ENCODE measurements at regions not wholly inside any gene's neighbourhood (a gene's known extent, or its start where the extent isn't known, plus 50 kb on each side); places are given as distances from the start of the nearest gene placed in this dataset.

DNA sequence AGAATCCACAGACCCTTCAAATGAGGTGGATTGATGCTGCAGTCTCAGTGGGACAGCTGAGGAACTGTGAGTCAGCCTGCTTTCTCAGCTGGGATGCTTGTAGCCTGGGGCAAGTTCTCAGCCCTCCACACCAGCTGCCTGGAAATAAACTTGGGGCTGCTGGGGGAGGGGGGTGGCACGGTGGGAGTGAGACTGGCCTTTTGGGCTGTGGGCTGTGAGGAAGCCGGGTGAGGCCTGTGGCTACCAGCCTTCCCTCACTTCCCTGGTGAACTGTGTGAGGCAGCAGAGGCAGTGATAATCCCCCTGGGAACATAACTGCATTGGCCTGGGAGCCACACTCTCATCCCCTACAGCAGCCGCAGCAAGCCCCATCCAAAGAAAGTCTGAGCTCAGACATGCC, 114.5 kb upstream of the GUCY1A1 start:
- H3K4me3 Mint-ChIP-seq: no peak overlapping the region

DNA sequence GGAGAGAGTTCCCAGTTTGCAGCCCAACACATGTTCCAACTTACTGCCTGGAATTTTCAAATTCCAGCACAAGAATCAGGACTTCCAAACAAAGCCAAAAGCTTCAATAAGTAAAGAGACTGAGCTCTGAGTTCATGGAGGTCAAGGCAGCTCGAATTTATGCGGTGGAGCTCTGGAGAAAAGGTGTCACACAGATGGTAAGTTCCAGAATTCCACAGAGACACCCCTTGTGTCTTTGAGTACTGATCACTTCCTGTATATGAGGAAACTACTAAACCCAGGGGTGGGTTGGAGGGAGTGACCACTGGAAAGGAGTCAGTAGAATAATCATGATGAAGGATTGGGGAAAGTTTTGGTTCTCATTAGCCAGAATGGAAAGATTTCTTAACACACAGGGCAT, 118.5 kb upstream of the GUCY1A1 start:
- no peaks in the 10 kb centered on the region for H3K4me1 Mint-ChIP-seq (ENCODE audit: low read depth)

More for the DNA sequence above, 114.5 kb upstream of the GUCY1A1 start:
- H3K9me3 Mint-ChIP-seq: no peaks in the 10 kb centered on the region
- no peak overlapping the region for H3K27ac Mint-ChIP-seq
- H3K4me1 Mint-ChIP-seq (ENCODE audit: low read depth): no peaks in the 10 kb centered on the region
- H3K36me3 Mint-ChIP-seq (ENCODE audit: low read depth): no peaks in the 10 kb centered on the region
- H3K27me3 Mint-ChIP-seq (ENCODE audit: low read depth): no peaks in the 10 kb centered on the region

GRCh38 chr4:155546451-155546850, 120.2 kb upstream of the GUCY1A1 start:
- Mint-ChIP-seq H3K9me3 (no peaks in the 10 kb centered on the region), H3K4me1 (ENCODE audit: low read depth) (no peaks in the 10 kb centered on the region), H3K36me3 (ENCODE audit: low read depth) (no peaks in the 10 kb centered on the region), H3K4me3 (no peak overlapping the region), H3K27me3 (ENCODE audit: low read depth) (no peaks in the 10 kb centered on the region), H3K27ac (no peak overlapping the region)

More for the DNA sequence above, 118.5 kb upstream of the GUCY1A1 start:
- no peaks in the 10 kb centered on the region for H3K36me3 Mint-ChIP-seq (ENCODE audit: low read depth)
- no peak overlapping the region for H3K4me3 Mint-ChIP-seq
- H3K9me3 Mint-ChIP-seq: no peaks in the 10 kb centered on the region
- H3K27ac Mint-ChIP-seq: no peak overlapping the region
- no peaks in the 10 kb centered on the region for H3K27me3 Mint-ChIP-seq (ENCODE audit: low read depth)

DNA sequence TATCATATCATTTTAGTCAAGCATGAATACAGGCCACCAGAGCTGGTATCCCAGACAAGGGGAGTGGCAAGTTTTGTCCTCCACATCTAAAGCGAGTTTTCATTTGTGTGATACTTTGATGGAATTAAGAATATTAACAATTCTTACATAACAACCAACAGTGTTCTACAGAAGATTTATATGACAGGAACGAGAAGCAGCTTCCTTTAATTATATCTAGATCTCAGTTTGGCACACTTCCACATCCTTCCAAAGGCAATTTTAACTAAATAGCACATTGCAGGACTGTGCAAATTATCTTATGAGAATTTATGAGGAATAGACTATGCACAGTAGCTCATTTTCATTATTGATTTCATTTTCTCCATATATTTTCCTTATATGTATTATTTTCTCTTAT, 121.2 kb upstream of the GUCY1A1 start:
- Mint-ChIP-seq H3K27me3 (ENCODE audit: low read depth) (no peaks in the 10 kb centered on the region), H3K27ac (no peak overlapping the region), H3K9me3 (no peaks in the 10 kb centered on the region), H3K4me3 (no peak overlapping the region), H3K36me3 (ENCODE audit: low read depth) (no peaks in the 10 kb centered on the region), H3K4me1 (ENCODE audit: low read depth) (no peaks in the 10 kb centered on the region)

DNA sequence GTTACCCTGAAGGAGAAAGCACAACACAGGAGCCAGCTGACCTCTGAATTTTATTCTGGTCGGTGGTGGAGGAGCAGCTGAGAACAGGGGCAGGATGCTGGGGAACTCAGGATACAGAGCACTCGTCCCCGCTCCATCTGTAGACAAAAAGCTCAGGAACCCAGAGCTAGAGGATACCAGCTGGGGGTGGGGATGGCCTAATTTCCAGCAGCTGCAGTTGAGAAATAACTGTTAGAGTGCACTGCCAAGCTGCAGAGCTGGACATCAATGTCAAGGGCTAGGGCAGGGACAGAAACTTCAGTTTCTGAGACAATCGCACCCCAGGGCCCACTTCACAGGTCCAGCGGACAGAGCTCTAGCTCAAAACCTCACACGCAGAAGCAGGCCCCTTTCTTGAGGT, 122.1 kb upstream of the GUCY1A1 start:
- Mint-ChIP-seq H3K4me3 (no peak overlapping the region), H3K36me3 (ENCODE audit: low read depth) (no peaks in the 10 kb centered on the region), H3K27ac (no peak overlapping the region), H3K4me1 (ENCODE audit: low read depth) (no peaks in the 10 kb centered on the region), H3K27me3 (ENCODE audit: low read depth) (no peaks in the 10 kb centered on the region), H3K9me3 (no peaks in the 10 kb centered on the region)

DNA sequence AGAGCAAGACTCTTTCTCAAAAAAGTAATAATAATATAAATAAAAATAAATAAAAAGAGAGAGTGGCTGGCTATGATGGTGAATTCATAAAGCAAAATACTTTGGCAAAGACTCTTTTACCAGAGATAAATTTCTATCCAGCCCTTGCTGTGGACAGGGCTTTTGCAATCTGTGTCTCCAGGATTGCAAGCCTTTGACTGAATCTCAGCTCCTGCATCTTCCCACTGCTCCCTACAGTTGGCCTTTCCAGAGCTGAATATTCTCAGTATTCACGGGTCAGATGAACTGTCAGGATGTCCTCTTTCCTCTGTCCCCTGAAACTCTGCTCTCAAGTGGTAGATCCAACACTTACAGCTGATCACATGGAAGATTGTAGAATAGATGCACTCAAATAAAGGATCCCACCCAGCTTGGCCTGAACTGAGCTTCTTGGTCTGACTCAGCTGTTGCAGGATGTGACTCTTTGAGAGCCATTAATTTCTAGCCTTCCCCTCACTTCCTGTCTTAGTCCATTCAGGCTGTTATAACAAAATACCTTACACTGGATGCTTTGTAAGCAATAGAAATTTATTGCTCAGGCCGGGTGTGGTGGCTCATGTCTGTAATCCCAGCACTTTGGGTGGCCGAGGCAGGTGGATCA, 123.4 kb upstream of the GUCY1A1 start:
- Mint-ChIP-seq H3K27me3 (ENCODE audit: low read depth) (no peaks in the 10 kb centered on the region), H3K4me1 (ENCODE audit: low read depth) (no peaks in the 10 kb centered on the region), H3K27ac (no peak overlapping the region), H3K9me3 (no peaks in the 10 kb centered on the region), H3K4me3 (no peak overlapping the region), H3K36me3 (ENCODE audit: low read depth) (no peaks in the 10 kb centered on the region)

GRCh38 chr4:155542415-155542814, 124.2 kb upstream of the GUCY1A1 start:
- H3K27ac Mint-ChIP-seq: no peak overlapping the region
- H3K4me3 Mint-ChIP-seq: no peak overlapping the region
- H3K4me1 Mint-ChIP-seq (ENCODE audit: low read depth): no peaks in the 10 kb centered on the region
- no peaks in the 10 kb centered on the region for H3K27me3 Mint-ChIP-seq (ENCODE audit: low read depth)
- no peaks in the 10 kb centered on the region for H3K36me3 Mint-ChIP-seq (ENCODE audit: low read depth)
- H3K9me3 Mint-ChIP-seq: no peaks in the 10 kb centered on the region

GRCh38 chr4:155541716-155542115, 124.9 kb upstream of the GUCY1A1 start:
- H3K27ac Mint-ChIP-seq: no peak overlapping the region
- H3K27me3 Mint-ChIP-seq (ENCODE audit: low read depth): no peaks in the 10 kb centered on the region

GRCh38 chr4:155540698-155541097, 126.0 kb upstream of the GUCY1A1 start:
- Mint-ChIP-seq H3K36me3 (ENCODE audit: low read depth) (no peaks in the 10 kb centered on the region), H3K27ac (no peak overlapping the region), H3K4me3 (no peak overlapping the region), H3K9me3 (no peaks in the 10 kb centered on the region), H3K4me1 (ENCODE audit: low read depth) (no peaks in the 10 kb centered on the region), H3K27me3 (ENCODE audit: low read depth) (no peaks in the 10 kb centered on the region)

More at GRCh38 chr4:155541716-155542115, 124.9 kb upstream of the GUCY1A1 start:
- Mint-ChIP-seq H3K36me3 (ENCODE audit: low read depth) (no peaks in the 10 kb centered on the region), H3K4me3 (no peak overlapping the region), H3K4me1 (ENCODE audit: low read depth) (no peaks in the 10 kb centered on the region), H3K9me3 (no peaks in the 10 kb centered on the region)

- no peaks in the 10 kb centered on the region for H3K4me1 Mint-ChIP-seq (ENCODE audit: low read depth)
- H3K27me3 Mint-ChIP-seq (ENCODE audit: low read depth): no peaks in the 10 kb centered on the region
- no peak overlapping the region for H3K27ac Mint-ChIP-seq
- no peaks in the 10 kb centered on the region for H3K36me3 Mint-ChIP-seq (ENCODE audit: low read depth)
- H3K9me3 Mint-ChIP-seq: no peaks in the 10 kb centered on the region
- no peak overlapping the region for H3K4me3 Mint-ChIP-seq
These were observed 126.9 kb upstream of the GUCY1A1 start for GRCh38 chr4:155539746-155540145.

DNA sequence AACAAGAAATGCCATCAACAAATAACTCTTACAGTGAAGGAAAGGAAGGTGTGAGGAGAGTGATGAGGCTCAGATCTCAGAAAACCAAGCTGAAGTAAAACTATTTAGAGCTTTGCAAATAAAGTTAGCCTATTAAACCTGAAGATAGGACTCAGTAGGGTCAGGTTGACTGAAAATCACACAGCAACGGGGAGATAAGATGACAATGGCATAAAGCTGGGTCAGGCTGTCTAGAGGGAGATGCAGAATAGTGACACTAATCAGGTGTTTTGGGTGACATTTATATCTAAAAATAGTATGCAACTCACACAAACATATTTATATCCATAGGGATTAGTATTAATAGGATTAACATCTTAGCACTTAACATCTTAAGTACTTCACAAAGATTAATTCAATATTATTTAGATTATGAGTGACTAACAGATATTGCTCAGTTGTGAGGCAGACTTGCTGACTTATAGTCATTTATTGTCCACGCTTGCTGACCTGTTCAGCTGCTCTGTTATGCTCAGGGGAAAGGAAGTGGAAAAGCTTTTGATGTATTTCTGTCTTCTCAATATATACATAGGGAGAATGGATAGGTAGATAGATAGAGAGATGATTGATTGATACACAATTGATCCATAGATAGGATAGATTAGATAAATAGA, 130.7 kb upstream of the GUCY1A1 start:
- H3K4me3 Mint-ChIP-seq: no peak overlapping the region
- H3K9me3 Mint-ChIP-seq: no peaks in the 10 kb centered on the region
- no peak overlapping the region for H3K27ac Mint-ChIP-seq
- no peaks in the 10 kb centered on the region for H3K4me1 Mint-ChIP-seq (ENCODE audit: low read depth)
- no peaks in the 10 kb centered on the region for H3K27me3 Mint-ChIP-seq (ENCODE audit: low read depth)
- no peaks in the 10 kb centered on the region for H3K36me3 Mint-ChIP-seq (ENCODE audit: low read depth)

DNA sequence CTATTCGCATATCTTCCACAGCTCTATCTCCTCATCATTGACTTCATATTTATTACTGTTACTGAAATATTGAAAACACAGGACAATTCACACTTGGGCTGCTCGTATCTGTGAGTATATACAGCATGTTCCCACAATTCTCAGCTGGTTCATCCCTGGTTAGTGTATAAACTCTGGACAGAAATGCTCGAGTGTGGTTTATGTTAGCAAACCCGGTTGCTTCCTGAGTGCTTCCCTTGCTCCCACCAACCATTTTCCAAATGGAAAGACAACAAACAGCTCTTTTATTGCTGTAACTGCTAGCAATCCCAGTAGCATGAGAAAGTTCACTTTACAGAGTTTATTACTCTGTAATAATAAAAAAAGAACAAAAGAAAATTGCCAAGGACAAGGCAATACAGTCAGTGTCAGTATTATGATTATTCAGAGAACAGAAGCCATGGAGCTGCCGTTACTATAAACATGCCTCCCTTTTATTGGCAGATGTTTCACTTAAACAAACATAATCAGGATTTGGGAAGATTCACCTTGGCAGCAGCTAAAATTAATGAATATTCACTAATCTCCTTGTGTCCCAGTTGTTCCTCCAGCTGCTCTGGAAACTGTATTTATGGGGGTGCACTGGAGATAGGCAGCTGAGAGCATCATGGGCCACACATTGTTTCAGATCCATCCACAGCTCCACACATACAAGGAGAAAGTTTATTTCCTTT, 134.1 kb upstream of the GUCY1A1 start:
- no peak overlapping the region for H3K4me3 Mint-ChIP-seq
- H3K4me1 Mint-ChIP-seq (ENCODE audit: low read depth): no peaks in the 10 kb centered on the region
- no peak overlapping the region for H3K27ac Mint-ChIP-seq
- no peaks in the 10 kb centered on the region for H3K27me3 Mint-ChIP-seq (ENCODE audit: low read depth)
- H3K36me3 Mint-ChIP-seq (ENCODE audit: low read depth): no peaks in the 10 kb centered on the region
- no peaks in the 10 kb centered on the region for H3K9me3 Mint-ChIP-seq

DNA sequence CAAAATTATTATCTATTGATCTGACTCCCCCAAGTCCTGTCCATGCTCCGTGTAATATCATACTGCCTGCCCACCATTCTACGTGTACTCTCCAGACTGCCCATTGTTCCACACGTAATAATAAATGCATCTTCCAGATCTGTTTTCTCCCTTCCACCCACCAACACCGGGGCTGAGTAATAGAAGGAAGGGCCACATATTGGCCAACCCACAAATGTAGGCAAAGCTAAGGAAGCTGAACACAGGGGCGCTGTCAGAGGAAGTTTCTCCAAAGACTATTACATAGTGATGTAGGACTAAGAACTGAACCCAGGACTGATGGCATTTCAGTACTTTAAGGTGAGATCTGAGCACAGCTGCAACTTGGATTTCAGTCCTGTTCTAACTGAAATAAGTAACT, 135.8 kb upstream of the GUCY1A1 start:
- H3K27ac Mint-ChIP-seq: no peak overlapping the region
- no peaks in the 10 kb centered on the region for H3K36me3 Mint-ChIP-seq (ENCODE audit: low read depth)
- H3K4me3 Mint-ChIP-seq: no peak overlapping the region
- H3K27me3 Mint-ChIP-seq (ENCODE audit: low read depth): no peaks in the 10 kb centered on the region
- H3K4me1 Mint-ChIP-seq (ENCODE audit: low read depth): no peaks in the 10 kb centered on the region
- H3K9me3 Mint-ChIP-seq: no peaks in the 10 kb centered on the region

DNA sequence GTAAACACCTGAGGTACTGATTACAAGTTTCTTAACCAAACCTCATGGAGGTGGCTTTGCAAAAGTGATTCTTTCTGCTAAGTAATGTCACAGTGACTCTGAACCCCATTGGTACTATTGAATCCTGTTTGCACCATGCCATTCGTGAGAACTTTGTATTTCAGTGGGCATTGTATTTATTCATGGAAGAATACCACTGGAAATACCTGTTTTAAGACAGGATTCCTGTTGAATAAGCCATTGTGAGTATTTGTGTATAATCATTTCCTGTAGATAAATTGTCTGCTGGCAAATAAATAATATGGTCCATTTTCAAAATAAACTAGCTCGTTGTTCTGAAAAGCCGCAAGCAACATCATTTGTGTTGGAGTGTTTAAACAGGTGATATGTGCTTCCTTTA, 136.4 kb upstream of the GUCY1A1 start:
- H3K36me3 Mint-ChIP-seq (ENCODE audit: low read depth): no peaks in the 10 kb centered on the region
- H3K9me3 Mint-ChIP-seq: no peaks in the 10 kb centered on the region
- H3K27ac Mint-ChIP-seq: no peak overlapping the region
- H3K4me3 Mint-ChIP-seq: no peak overlapping the region
- H3K27me3 Mint-ChIP-seq (ENCODE audit: low read depth): no peaks in the 10 kb centered on the region
- H3K4me1 Mint-ChIP-seq (ENCODE audit: low read depth): no peaks in the 10 kb centered on the region

DNA sequence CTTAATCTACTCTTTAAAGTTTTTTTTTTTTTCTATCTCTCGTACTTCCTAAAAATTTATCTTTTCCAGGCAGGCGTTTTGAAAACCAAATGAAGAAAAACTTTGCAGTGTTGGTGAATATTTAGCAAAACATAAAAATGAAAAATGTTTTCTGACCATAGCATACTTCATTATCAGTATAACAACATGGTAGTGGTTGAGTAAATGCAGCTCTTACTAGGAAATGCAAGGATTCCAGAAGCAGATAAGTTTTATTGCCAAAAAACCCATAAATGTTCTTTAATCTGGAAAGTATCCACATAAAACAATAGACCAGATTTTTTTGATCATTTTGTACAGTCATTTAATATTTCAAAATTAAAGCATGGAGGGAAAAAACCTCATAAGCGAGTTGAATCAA, 136.9 kb upstream of the GUCY1A1 start:
- no peaks in the 10 kb centered on the region for H3K27me3 Mint-ChIP-seq (ENCODE audit: low read depth)

More for the DNA sequence above, 136.9 kb upstream of the GUCY1A1 start:
- no peaks in the 10 kb centered on the region for H3K9me3 Mint-ChIP-seq
- H3K27ac Mint-ChIP-seq: no peak overlapping the region
- H3K4me1 Mint-ChIP-seq (ENCODE audit: low read depth): no peaks in the 10 kb centered on the region
- H3K36me3 Mint-ChIP-seq (ENCODE audit: low read depth): no peaks in the 10 kb centered on the region
- no peak overlapping the region for H3K4me3 Mint-ChIP-seq

Measured in T-helper 1 cell treated with Interleukin-12 subunit alpha and Interleukin-12 subunit beta and Interleukin-4 antibody, amounts not matched to agents 30 μg/mL and 1 μg/mL, for 36 hours (primary cell).